Type B pancreatic cell (in vitro differentiated cells): ENCODE measurements at regions not wholly inside any gene's neighbourhood (a gene's known extent, or its start where the extent isn't known, plus 50 kb on each side); places are given as distances from the start of the nearest gene placed in this dataset.

Experiments
- DNase-seq: peaks from one replicate; pipeline ENCODE4 v3.0.0; 2021; ENCODE audit warnings: mixed read lengths; ENCODE audit not compliant: unreplicated experiment; ENCODE audit errors: extremely low spot score
- H3K27ac Mint-ChIP-seq: 2 replicates; pipeline ENCODE4 v1.8.0; 2021; ENCODE audit warnings: mild to moderate bottlenecking, mixed read lengths
- H3K27me3 Mint-ChIP-seq: 2 replicates; pipeline ENCODE4 v1.8.0; 2021; ENCODE audit warnings: mixed read lengths
- H3K36me3 Mint-ChIP-seq: 2 replicates; pipeline ENCODE4 v1.8.0; 2021; ENCODE audit warnings: mixed read lengths
- H3K4me1 Mint-ChIP-seq: one replicate; pipeline ENCODE4 v1.8.0; 2021; ENCODE audit warnings: mixed read lengths; ENCODE audit not compliant: unreplicated experiment
- H3K4me3 Mint-ChIP-seq: 2 replicates; pipeline ENCODE4 v1.8.0; 2021; ENCODE audit warnings: mild to moderate bottlenecking, mixed read lengths
- H3K9me3 Mint-ChIP-seq: 2 replicates; pipeline ENCODE4 v1.8.0; 2021; ENCODE audit warnings: mixed read lengths
- CTCF ChIP-seq: fragments of 200-600 bp; sonication (generic); conservative IDR thresholded peaks from 2 replicates; pipeline ENCODE4 v1.5.0; 2021; ENCODE audit warnings: antibody characterized with exemption, mild to moderate bottlenecking

DNA sequence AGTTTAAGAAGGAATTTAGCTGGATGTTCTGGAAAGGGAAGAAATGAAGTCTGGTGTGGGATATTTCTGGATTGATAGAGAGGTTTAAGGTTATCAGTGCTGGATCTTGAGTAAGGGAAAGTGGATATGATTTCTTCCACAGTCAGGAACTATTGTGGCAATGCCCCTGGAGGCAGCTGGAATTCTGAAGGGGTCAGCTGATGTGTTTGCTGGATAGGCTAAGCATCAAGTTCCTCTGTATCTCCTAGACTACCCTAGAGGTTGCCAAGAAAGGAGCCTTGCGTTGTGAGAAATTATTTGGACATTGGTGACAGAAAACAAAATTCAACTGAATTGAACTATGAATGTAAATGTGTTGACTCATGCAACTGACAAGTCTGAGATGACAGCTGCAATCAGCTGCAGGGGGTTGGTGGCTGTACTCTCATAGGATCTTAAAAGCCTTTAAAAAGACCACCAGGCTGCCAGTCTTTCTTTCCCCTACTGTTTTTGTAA, 244.4 kb downstream of the ATXN7L3B start:
- TF ChIP-seq CTCF: no peak
- H3K9me3 Mint-ChIP-seq: no peaks in the 10 kb centered on the region
- H3K27ac Mint-ChIP-seq: no peak overlapping the region
- H3K27me3 Mint-ChIP-seq: no peaks in the 10 kb centered on the region
- H3K4me3 Mint-ChIP-seq: no peak overlapping the region
- peaks cover 10% of the 10 kb centered on the region for H3K4me1 Mint-ChIP-seq
- DNase-seq: no peak
- H3K36me3 Mint-ChIP-seq: no peaks in the 10 kb centered on the region

DNA sequence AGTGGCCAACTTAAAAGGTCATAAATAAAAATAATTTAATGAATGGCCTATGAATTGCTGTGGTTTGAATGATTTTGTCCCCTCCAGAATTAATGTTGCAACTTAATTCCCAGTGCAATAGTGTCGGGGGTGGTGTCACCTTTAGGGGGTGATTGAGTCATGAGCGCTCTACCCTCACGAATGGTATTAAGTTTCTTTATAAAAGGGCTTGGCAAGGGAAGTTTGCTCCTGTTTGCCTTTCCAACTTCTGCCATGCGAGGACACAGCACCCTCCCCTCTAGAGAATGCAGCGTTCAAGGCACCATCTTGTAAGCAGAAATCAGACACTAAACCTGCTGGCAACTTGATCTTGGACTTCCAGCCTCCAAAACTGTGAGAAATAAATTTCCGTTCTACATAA, 253.3 kb downstream of the ATXN7L3B start:
- no peak overlapping the region for H3K4me3 Mint-ChIP-seq
- no peaks in the 10 kb centered on the region for H3K36me3 Mint-ChIP-seq
- no peaks in the 10 kb centered on the region for H3K9me3 Mint-ChIP-seq
- H3K27ac Mint-ChIP-seq: no peak overlapping the region
- no peak for TF ChIP-seq CTCF
- DNase-seq: no peak
- no peaks in the 10 kb centered on the region for H3K4me1 Mint-ChIP-seq
- H3K27me3 Mint-ChIP-seq: no peaks in the 10 kb centered on the region

DNA sequence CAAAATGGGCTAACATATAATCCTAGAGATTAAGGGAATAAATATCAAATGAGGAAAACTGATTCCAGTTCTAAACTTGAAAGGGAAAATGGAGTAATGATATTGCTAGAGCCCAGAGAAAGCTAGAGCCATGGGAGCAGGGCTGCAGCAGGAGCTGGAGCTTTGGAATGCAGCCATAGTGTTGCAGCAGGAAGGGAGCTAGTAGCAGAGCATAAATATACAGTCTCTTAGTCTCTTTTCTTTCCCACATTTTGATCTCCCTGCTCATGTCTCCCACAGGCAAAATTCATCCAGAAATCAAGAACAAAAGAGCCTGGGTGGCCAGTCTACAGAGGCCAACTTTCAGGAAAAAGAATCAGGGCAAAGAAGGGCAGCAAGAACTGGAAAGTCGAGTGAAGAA, 253.7 kb downstream of the ATXN7L3B start:
- no peak for TF ChIP-seq CTCF
- Mint-ChIP-seq H3K9me3 (no peaks in the 10 kb centered on the region), H3K36me3 (no peaks in the 10 kb centered on the region), H3K27ac (no peak overlapping the region), H3K27me3 (no peaks in the 10 kb centered on the region), H3K4me1 (no peaks in the 10 kb centered on the region), H3K4me3 (no peak overlapping the region)
- no peak for DNase-seq

DNA sequence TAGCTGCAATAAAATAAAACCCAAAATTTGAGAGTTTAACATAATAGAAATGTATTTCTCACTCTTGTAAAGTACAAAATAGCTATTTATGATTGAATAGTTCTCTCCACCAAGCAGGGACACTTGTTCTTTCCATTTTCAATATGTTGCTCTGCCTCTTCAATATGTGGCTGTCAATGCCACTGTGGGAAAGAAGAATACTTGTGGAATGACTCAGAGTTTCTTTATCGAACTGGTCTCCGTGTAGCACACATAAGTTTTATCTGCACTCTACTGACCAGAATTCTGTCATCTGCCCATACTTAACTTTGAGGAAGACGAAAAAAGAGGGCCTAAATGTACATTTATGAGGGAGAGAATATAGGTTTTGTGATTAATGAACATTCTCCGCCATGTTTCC, 256.9 kb downstream of the ATXN7L3B start:
- no peak for TF ChIP-seq CTCF
- Mint-ChIP-seq H3K9me3 (no peaks in the 10 kb centered on the region), H3K4me3 (no peak overlapping the region), H3K4me1 (no peaks in the 10 kb centered on the region), H3K27ac (no peak overlapping the region), H3K36me3 (no peaks in the 10 kb centered on the region), H3K27me3 (no peaks in the 10 kb centered on the region)
- no peak for DNase-seq

GRCh38 chr12:74801625-74802024, 264.0 kb downstream of the ATXN7L3B start:
- Mint-ChIP-seq H3K9me3 (no peaks in the 10 kb centered on the region), H3K4me3 (no peak overlapping the region), H3K36me3 (no peaks in the 10 kb centered on the region), H3K4me1 (no peaks in the 10 kb centered on the region), H3K27me3 (no peaks in the 10 kb centered on the region), H3K27ac (no peak overlapping the region)
- no peak for DNase-seq
- no peak for TF ChIP-seq CTCF
